Transverse colon (tissue), 4 donors: ENCODE measurements at regions not wholly inside any gene's neighbourhood (a gene's known extent, or its start where the extent isn't known, plus 50 kb on each side); places are given as distances from the start of the nearest gene placed in this dataset.

Experiments
- CTCF ChIP-seq, 5 experiments: fragments of 200-600 bp in 3 of 5; fragments of 450-650 bp in 2 of 5; sonication (generic) in 3 of 5; IDR thresholded peaks; 1 replicate in 2 of 5; 2 replicates in 3 of 5; pipeline ENCODE4 v1.5.1; 2016 to 2017; ENCODE audit warnings: antibody characterized with exemption in 5 of 5, inconsistent platforms in 3 of 5, mild to moderate bottlenecking in 2 of 5, moderate library complexity in 1 of 5
- POLR2A ChIP-seq: fragments of 450-650 bp; IDR thresholded peaks from one replicate; pipeline ENCODE4 v1.6.1; 2016; ENCODE audit warnings: antibody characterized with exemption, mild to moderate bottlenecking, moderate library complexity
- POLR2AphosphoS5 ChIP-seq, 3 donors: sonication (generic); formaldehyde crosslinking; IDR thresholded peaks; one replicate each; pipeline ENCODE4 v1.6.1; 2016; ENCODE audit warnings: antibody characterized with exemption in 3 of 3

DNA sequence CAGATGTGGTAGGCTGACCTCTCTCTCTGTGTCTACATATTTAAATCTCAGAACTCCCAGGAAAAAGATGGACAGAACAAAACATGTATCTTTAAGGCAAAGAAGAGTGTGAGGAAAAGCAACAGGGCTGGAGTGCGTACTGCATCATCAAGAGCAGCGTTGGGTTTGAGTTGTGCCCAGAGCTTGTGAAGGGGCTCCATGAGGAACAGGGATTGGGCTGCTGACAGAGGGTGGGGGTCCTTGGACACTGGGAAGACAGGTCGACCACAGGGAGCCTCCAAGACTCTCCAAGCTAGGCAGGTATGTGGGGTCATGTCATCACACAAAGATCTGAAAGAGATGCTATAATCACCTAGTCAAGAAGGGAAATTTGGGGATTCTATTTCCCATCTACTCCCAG, 309.9 kb downstream of the IRX1 start:
- TF ChIP-seq CTCF (IDR thresholded peaks at IDR 0.05) (no peak), POLR2A (no peak), POLR2AphosphoS5 (IDR thresholded peaks at IDR 0.05) (no peak)
